ENCODE measurements at regions not wholly inside any gene's neighbourhood (a gene's known extent, or its start where the extent isn't known, plus 50 kb on each side); places are given as distances from the start of the nearest gene placed in this dataset.

DNA sequence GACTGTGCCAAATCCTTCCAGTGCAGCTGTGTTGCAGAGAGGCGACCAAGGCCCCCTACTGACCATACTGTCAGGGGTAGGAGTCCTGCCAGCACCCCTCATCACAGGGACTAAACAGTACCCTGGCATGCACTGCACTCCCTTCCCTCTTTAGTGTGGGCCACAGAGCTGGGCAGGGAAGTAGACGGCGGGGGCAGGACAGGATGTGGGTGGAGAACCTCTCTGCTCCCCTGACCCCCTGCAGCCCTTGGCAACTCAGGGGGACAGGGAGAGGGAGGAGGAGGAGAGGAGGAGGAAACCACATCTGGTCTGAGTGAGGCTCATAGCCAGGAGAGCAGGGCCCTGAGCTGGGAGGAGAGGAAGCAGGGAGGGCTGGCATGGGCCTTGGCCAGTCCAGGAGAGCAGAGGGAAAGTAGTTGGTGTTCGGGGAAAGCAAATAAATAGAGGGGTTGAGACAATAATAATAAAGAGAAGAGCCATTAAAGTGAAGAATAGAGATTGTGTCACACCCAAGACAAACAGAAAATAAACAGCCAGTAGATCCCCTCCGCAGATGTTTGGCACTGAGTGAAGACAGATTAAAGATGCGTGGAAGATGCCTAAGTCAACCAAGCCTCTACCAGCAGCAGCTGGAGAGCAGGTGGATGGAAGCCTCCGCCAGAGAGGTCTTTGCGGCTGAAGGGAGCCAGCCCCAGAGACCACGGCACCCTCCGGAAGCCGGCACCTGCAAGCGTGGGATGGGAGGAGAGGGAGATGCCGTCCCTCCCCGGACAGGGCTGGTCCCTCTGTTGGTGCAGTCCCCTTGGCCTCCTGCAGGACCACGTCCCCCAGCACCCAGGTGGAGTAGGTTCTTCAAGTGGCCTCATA is 61.5 kb downstream of the RPUSD4 start:
- Histone ChIP-seq H3K9me3 (peaks cover 0 to 3% of the 10 kb centered on the region in 2 donors), H3K27me3 (no peaks in the 10 kb centered on the region), H3K27ac (no peak overlapping the region), H3K36me3 (no peaks in the 10 kb centered on the region), H3K4me1 (no peaks in the 10 kb centered on the region), H3K4me3 (no peak overlapping the region)
- TF ChIP-seq, protein P1, sequence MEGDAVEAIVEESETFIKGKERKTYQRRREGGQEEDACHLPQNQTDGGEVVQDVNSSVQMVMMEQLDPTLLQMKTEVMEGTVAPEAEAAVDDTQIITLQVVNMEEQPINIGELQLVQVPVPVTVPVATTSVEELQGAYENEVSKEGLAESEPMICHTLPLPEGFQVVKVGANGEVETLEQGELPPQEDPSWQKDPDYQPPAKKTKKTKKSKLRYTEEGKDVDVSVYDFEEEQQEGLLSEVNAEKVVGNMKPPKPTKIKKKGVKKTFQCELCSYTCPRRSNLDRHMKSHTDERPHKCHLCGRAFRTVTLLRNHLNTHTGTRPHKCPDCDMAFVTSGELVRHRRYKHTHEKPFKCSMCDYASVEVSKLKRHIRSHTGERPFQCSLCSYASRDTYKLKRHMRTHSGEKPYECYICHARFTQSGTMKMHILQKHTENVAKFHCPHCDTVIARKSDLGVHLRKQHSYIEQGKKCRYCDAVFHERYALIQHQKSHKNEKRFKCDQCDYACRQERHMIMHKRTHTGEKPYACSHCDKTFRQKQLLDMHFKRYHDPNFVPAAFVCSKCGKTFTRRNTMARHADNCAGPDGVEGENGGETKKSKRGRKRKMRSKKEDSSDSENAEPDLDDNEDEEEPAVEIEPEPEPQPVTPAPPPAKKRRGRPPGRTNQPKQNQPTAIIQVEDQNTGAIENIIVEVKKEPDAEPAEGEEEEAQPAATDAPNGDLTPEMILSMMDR (IDR thresholded peaks at IDR 0.05) = no peak
- DNase-seq (no peak), ATAC-seq (no peak)
- intact Hi-C loops (cut with DNase I) = no loop called here

DNA sequence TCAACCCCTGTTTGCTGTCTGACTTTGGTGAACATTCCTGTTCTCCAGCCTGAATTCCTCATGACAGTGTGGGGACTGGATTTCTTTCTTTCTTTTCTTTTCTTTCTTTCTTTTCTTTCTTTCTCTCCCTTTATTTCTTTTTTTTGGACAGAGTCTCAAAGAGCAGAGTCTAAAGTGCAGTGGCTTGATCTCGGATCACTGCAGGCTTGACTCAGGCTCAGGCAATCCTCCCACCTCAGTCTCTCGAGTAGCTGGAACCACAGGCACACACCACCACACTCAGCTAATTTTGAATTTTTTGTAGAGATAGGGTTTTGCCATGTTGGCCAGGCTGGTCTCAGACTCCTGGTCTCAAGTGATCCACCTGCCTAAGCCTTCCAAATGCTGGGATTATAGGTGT is 63.1 kb downstream of the RPUSD4 start:
- no peak overlapping the region for H3K27ac ChIP-seq
- no peaks in the 10 kb centered on the region for H3K4me1 ChIP-seq
- H3K9me3 ChIP-seq = peaks cover 0 to 3% of the 10 kb centered on the region in 2 donors
- ATAC-seq = no peak
- intact Hi-C loops (cut with DNase I) = no loop called here
- no peaks in the 10 kb centered on the region for H3K27me3 ChIP-seq
- DNase-seq = no peak
- TF ChIP-seq, protein P1 (IDR thresholded peaks at IDR 0.05) = no peak
- no peak overlapping the region for H3K4me3 ChIP-seq
- H3K36me3 ChIP-seq = no peaks in the 10 kb centered on the region

DNA sequence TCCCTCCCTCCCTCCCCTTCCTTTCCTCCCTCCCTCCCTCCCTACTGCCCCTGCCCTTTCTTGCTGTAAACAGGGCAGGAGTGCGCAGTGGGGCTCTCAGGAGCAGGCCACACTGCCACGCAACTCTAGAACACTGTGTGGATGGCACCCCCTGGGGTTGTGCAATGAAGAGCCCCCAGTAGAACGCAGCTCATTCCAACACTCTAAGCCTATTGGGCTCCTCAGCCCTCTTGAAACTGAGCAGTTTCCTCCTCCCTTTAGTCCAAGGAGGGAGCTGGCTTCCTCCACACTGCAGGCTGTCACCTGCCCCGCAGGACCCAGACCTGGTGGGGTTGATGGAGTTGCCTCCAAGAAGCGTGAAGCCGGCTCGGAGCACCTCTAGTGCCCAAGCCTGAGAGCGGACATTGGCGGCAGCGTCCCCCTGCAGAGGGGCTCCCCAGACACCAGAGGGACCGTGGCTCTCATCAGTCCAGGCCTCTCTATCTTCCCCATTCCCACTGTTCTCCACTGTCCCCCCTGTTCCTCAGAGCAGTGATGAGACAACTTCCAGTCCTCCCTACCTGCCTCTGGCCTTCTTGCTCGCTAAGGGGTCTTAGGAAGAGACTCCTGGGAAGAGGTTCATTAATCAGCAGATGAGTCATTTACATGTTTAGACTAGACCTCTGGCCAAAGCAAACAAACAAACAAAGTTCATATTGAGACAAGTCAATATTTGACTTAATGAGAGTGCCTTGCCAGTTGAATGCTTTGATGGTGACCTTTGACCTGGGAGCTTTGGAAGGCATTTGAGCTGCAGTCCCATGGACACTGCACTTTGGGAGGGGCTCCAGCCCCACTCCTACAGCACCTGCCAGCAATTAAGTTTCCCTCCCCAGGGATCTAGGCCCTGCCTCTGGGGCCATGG is 64.0 kb downstream of the RPUSD4 start:
- Histone ChIP-seq H3K36me3 (no peaks in the 10 kb centered on the region), H3K4me1 (no peaks in the 10 kb centered on the region), H3K4me3 (no peak overlapping the region), H3K27ac (no peak overlapping the region), H3K27me3 (no peaks in the 10 kb centered on the region), H3K9me3 (peaks cover 0 to 3% of the 10 kb centered on the region in 2 donors)
- intact Hi-C loops (cut with DNase I) = no loop called here
- TF ChIP-seq, protein P1 (IDR thresholded peaks at IDR 0.05) = no peak
- ATAC-seq = peak; percentile 11
- no peak for DNase-seq

DNA sequence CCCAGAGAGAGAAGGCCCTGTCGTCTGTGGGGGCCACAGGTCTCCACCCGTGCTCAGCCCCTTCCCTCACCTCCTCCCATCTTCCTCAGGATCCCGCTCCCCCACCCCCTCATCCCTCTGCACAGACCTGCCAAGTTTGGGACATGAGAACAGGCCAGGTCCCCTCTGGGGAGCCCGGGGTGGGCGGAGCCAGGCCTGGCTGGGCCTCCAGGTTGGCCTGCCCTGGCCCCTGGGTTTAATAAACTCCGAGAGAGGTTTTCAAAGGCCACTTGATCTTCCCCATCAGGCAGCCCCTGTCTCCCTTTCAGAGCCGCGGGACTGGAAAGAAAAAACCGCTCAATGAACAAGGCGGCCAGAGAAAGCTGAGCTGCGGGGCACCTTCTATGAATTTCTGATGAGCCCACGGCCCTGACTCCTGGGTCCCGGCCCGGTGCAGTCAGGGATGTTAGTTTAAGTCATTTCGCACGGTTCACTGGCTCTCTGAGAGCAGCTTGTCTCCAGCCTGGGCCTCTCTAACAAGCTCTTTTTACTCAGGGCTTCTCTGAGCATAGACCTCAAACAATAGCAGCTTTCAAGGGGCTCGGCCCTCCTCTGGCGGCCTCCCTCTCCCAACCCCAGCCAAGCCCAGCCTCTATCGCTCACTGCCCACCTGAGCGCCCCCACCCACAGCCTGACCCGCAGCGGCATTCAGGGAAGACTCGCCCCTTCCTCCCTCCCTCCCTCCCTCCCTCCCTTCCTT is 64.8 kb downstream of the RPUSD4 start:
- no peaks in the 10 kb centered on the region for H3K9me3 ChIP-seq
- peaks cover 0 to under 1% of the 10 kb centered on the region in 2 donors for H3K4me1 ChIP-seq
- DNase-seq = no peak
- no peak overlapping the region for H3K27ac ChIP-seq
- no peaks in the 10 kb centered on the region for H3K27me3 ChIP-seq
- no peaks in the 10 kb centered on the region for H3K36me3 ChIP-seq
- TF ChIP-seq, protein P1 (IDR thresholded peaks at IDR 0.05) = no peak
- H3K4me3 ChIP-seq = no peak overlapping the region
- ATAC-seq = peak; percentile 25
- intact Hi-C loops (cut with DNase I) = no loop called here

Measured in left lung (tissue), 4 donors.